H1 (cell line): ENCODE measurements at regions not wholly inside any gene's neighbourhood (a gene's known extent, or its start where the extent isn't known, plus 50 kb on each side); places are given as distances from the start of the nearest gene placed in this dataset.

Experiments used
- CTCF ChIA-PET: fragments of 300-600 bp; sonication (Branson Sonifier 250); formaldehyde crosslinking; loops from one replicate; lab custom pipeline; 2021; ENCODE audit not compliant: partially characterized antibody; lab: Charles Lee
- POLR2A ChIA-PET: fragments of 300-600 bp; sonication (Branson Sonifier 250); formaldehyde crosslinking; loops from one replicate; lab custom pipeline; 2021; ENCODE audit warnings: inconsistent platforms; ENCODE audit not compliant: partially characterized antibody; lab: Charles Lee
- DNase-seq, 2 experiments: peaks; one replicate each; pipeline versions ENCODE4 v3.0.0 to v3.0.0-alpha.2; 2010 to 2022; ENCODE audit warnings: low spot score in 2 of 2, low read depth in 1 of 2, mixed read lengths in 1 of 2
- FAIRE-seq: peaks from 2 replicates; lab custom pipeline; 2011; peaks lifted over from hg19 to GRCh38; lab: Jason Lieb, UNC
- H2AFZ ChIP-seq: 2 replicates; pipeline ENCODE4 v1.8.1; 2012; ENCODE audit warnings: low read length, inconsistent platforms
- H2AK5ac ChIP-seq: 2 replicates; pipeline ENCODE4 v1.6.1; 2013; ENCODE audit warnings: low read depth, low read length
- H2BK120ac ChIP-seq: replicated peaks from 2 replicates; pipeline ENCODE3; 2013; ENCODE audit warnings: low read depth, low read length, inconsistent platforms
- H2BK12ac ChIP-seq: 2 replicates; pipeline ENCODE4 v1.6.1; 2013; ENCODE audit warnings: low read depth, low read length
- H2BK15ac ChIP-seq: 2 replicates; pipeline ENCODE4 v1.6.1; 2013; ENCODE audit warnings: low read length
- H2BK20ac ChIP-seq: 2 replicates; pipeline ENCODE4 v1.6.1; 2013; ENCODE audit warnings: low read length
- H2BK5ac ChIP-seq: 2 replicates; pipeline ENCODE4 v1.6.1; 2013; ENCODE audit warnings: low read depth, low read length
- H3K14ac ChIP-seq: 2 replicates; pipeline ENCODE4 v1.6.1; 2013; ENCODE audit warnings: inconsistent platforms; ENCODE audit not compliant: insufficient read length
- H3K18ac ChIP-seq: 2 replicates; pipeline ENCODE4 v1.6.1; 2013; ENCODE audit warnings: low read length; ENCODE audit errors: extremely low read depth
- H3K23ac ChIP-seq: 2 replicates; pipeline ENCODE4 v1.6.1; 2013; ENCODE audit warnings: inconsistent platforms; ENCODE audit not compliant: insufficient read length
- H3K23me2 ChIP-seq: 2 replicates; pipeline ENCODE4 v1.6.1; 2013; ENCODE audit warnings: low read depth, low read length
- H3K27ac ChIP-seq: 2 replicates; pipeline ENCODE4 v1.6.1; 2011; ENCODE audit warnings: low read depth, low read length, inconsistent platforms
- H3K27me3 ChIP-seq, 4 experiments: replicated peaks in 1 of 4; 1 replicate in 1 of 4; 2 replicates in 3 of 4; pipeline versions ENCODE4 v1.6.1 to v1.8.1; 2011 to 2013; ENCODE audit warnings: low read length in 3 of 4, mild to moderate bottlenecking in 3 of 4, inconsistent platforms in 2 of 4, mixed read lengths in 2 of 4, moderate library complexity in 1 of 4; ENCODE audit not compliant: control insufficient read depth in 3 of 4, insufficient read depth in 3 of 4; ENCODE audit errors: extremely low read depth in 1 of 4
- H3K36me3 ChIP-seq, 4 experiments: 2 replicates each; pipeline versions ENCODE4 v1.6.1 to v1.8.1; 2011 to 2013; ENCODE audit warnings: mild to moderate bottlenecking in 4 of 4, low read length in 3 of 4, moderate library complexity in 2 of 4, control low read depth in 1 of 4, inconsistent platforms in 1 of 4; ENCODE audit not compliant: insufficient read depth in 4 of 4, control insufficient read depth in 2 of 4
- H3K4ac ChIP-seq: replicated peaks from 2 replicates; pipeline ENCODE3; 2013; ENCODE audit warnings: low read length, low read depth, mixed read lengths, inconsistent platforms; ENCODE audit not compliant: insufficient read length
- H3K4me1 ChIP-seq, 4 experiments: replicated peaks in 1 of 4; 1 replicate in 1 of 4; 2 replicates in 3 of 4; pipeline versions ENCODE4 v1.6.1 to v1.8.1; 2011 to 2013; ENCODE audit warnings: low read length in 3 of 4, inconsistent platforms in 2 of 4, mixed read lengths in 1 of 4; ENCODE audit not compliant: insufficient read depth in 4 of 4, control insufficient read depth in 3 of 4
- H3K4me2 ChIP-seq, 2 experiments: 2 replicates each; pipeline versions ENCODE4 v1.6.1 to v1.8.1; 2011 to 2013; ENCODE audit warnings: low read depth in 2 of 2, low read length in 2 of 2, control low read depth in 1 of 2, inconsistent platforms in 1 of 2, mild to moderate bottlenecking in 1 of 2; ENCODE audit not compliant: insufficient read depth in 1 of 2
- H3K4me3 ChIP-seq, 4 experiments: fragments of 200-600, 300-600 bp in 1 of 4; sonication (generic), shearing (Covaris generic), sonication (Bioruptor Twin) in 1 of 4; 2 replicates each; pipeline versions ENCODE4 v1.5.1 to v1.8.1; 2011 to 2016; ENCODE audit warnings: low read length in 4 of 4, low read depth in 3 of 4, control low read depth in 2 of 4, inconsistent platforms in 2 of 4, mild to moderate bottlenecking in 2 of 4, mixed read lengths in 1 of 4, moderate library complexity in 1 of 4; ENCODE audit not compliant: insufficient read depth in 2 of 4; ENCODE audit errors: extremely low read depth in 1 of 4
- H3K56ac ChIP-seq: replicated peaks from 2 replicates; pipeline ENCODE3; 2013; ENCODE audit warnings: low read depth, mild to moderate bottlenecking, mixed read lengths, low read length, inconsistent platforms; ENCODE audit not compliant: insufficient read length
- H3K79me1 ChIP-seq: 2 replicates; pipeline ENCODE4 v1.6.1; 2013; ENCODE audit warnings: low read depth, low read length, control low read depth
- H3K79me2 ChIP-seq, 2 experiments: 2 replicates each; pipeline versions ENCODE4 v1.6.1 to v1.8.1; 2012 to 2013; ENCODE audit warnings: low read length in 2 of 2, mild to moderate bottlenecking in 2 of 2, inconsistent platforms in 1 of 2; ENCODE audit not compliant: insufficient read depth in 2 of 2, control insufficient read depth in 1 of 2
- H3K9ac ChIP-seq, 4 experiments: replicated peaks in 1 of 4; 1 replicate in 1 of 4; 2 replicates in 3 of 4; pipeline versions ENCODE4 v1.6.1 to v1.8.1; 2011 to 2013; ENCODE audit warnings: low read depth in 3 of 4, low read length in 3 of 4, control low read depth in 2 of 4, mild to moderate bottlenecking in 2 of 4, moderate library complexity in 2 of 4, inconsistent platforms in 1 of 4; ENCODE audit errors: extremely low read depth in 1 of 4
- H3K9me3 ChIP-seq, 2 experiments: 2 replicates each; pipeline versions ENCODE4 v1.6.1 to v1.8.1; 2012 to 2013; ENCODE audit warnings: mild to moderate bottlenecking in 2 of 2, moderate library complexity in 2 of 2, control low read depth in 1 of 2, inconsistent platforms in 1 of 2, low read depth in 1 of 2, low read length in 1 of 2, mixed read lengths in 1 of 2; ENCODE audit not compliant: insufficient read depth in 2 of 2
- H4K20me1 ChIP-seq, 2 experiments: replicated peaks in 1 of 2; 2 replicates each; pipeline versions ENCODE3 to v1.8.1; 2011 to 2013; ENCODE audit warnings: inconsistent platforms in 2 of 2, low read length in 2 of 2, mild to moderate bottlenecking in 1 of 2; ENCODE audit not compliant: insufficient read depth in 2 of 2, control insufficient read depth in 1 of 2
- H4K5ac ChIP-seq: 2 replicates; pipeline ENCODE4 v1.6.1; 2013; ENCODE audit warnings: low read length, low read depth, mixed read lengths, inconsistent platforms; ENCODE audit not compliant: insufficient read length
- H4K8ac ChIP-seq: 2 replicates; pipeline ENCODE4 v1.8.0; 2013; ENCODE audit warnings: mild to moderate bottlenecking, moderate library complexity, low read length, inconsistent platforms; ENCODE audit not compliant: insufficient read depth; ENCODE audit errors: extremely low read depth
- H4K91ac ChIP-seq: replicated peaks from 2 replicates; pipeline ENCODE3; 2013; ENCODE audit warnings: low read length, mixed read lengths, inconsistent platforms; ENCODE audit not compliant: insufficient read length
- CBX8 ChIP-seq: fragments of 300-800, 300-1000 bp; sonication (generic); IDR thresholded peaks from 2 replicates; pipeline ENCODE4 v1.7.1; 2016; ENCODE audit warnings: low read depth, low read length, borderline replicate concordance
- HDAC2 ChIP-seq, 2 experiments: fragments of 300-600 bp in 1 of 2; sonication (generic) in 1 of 2; IDR thresholded peaks; 2 replicates each; pipeline ENCODE4 v1.6.1; 2011 to 2012; ENCODE audit warnings: low read depth in 2 of 2, low read length in 2 of 2, mild to moderate bottlenecking in 2 of 2, moderate library complexity in 2 of 2, borderline replicate concordance in 1 of 2, inconsistent platforms in 1 of 2
- POU5F1 ChIP-seq: IDR thresholded peaks from 2 replicates; pipeline ENCODE4 v1.6.1; 2011; ENCODE audit warnings: low read depth, mild to moderate bottlenecking, low read length, moderate library complexity
- SP2 ChIP-seq: IDR thresholded peaks from 2 replicates; pipeline ENCODE4 v1.6.1; 2012; ENCODE audit warnings: mild to moderate bottlenecking, low read length, inconsistent platforms
- WGBS, 2 experiments: shearing (Covaris generic) in 1 of 2; methylation state at CpG; one replicate each; pipeline versions ENCODE4 v1.1.6 to v1.1.7; 2013 to 2015; ENCODE audit warnings: low lambda C conversion rate in 2 of 2, mixed read lengths in 2 of 2, inconsistent platforms in 1 of 2, low coverage in 1 of 2, missing lambda C conversion rate in 1 of 2; ENCODE audit not compliant: insufficient replicate concordance in 2 of 2, insufficient coverage in 1 of 2, insufficient read length in 1 of 2; ENCODE audit errors: extremely low coverage in 1 of 2, missing lambda C conversion rate in 1 of 2; 5-methylcytosine and 5-hydroxymethylcytosine counted together

GRCh38 chr9:118303216-118303615 is 599.0 kb downstream of the TLR4 start:
- H3K4me1 ChIP-seq = peaks cover 0 to 3% (median 0%) of the 10 kb centered on the region in 4 experiments; a peak in 1 of 7 replicates
- FAIRE-seq = no peak
- POLR2A ChIA-PET = no interaction called here
- H3K79me1 ChIP-seq = no peaks in the 10 kb centered on the region
- H3K23ac ChIP-seq = no peak overlapping the region
- H2BK20ac ChIP-seq = no peak overlapping the region
- no peak overlapping the region for H2BK15ac ChIP-seq
- H3K27ac ChIP-seq = no peak overlapping the region
- H4K91ac ChIP-seq = no peak overlapping the region
- no peak overlapping the region for H3K4ac ChIP-seq
- H3K23me2 ChIP-seq = no peaks in the 10 kb centered on the region
- H4K20me1 ChIP-seq = no peaks in the 10 kb centered on the region
- no peak overlapping the region for H2BK12ac ChIP-seq
- H3K36me3 ChIP-seq = no peaks in the 10 kb centered on the region
- H3K79me2 ChIP-seq = no peaks in the 10 kb centered on the region
- 58% methylated on average over 3 of the region's 3 CpGs; no CpG with 5 or more reads in 1 of the 2 experiments for WGBS, 2 experiments
- no peak overlapping the region for H3K14ac ChIP-seq
- no peak overlapping the region for H2AFZ ChIP-seq
- H2AK5ac ChIP-seq = no peak overlapping the region
- no peak overlapping the region for H3K4me3 ChIP-seq
- no peak overlapping the region for H2BK5ac ChIP-seq
- CTCF ChIA-PET = no interaction called here
- no peak for TF ChIP-seq SP2
- TF ChIP-seq POU5F1 = no peak
- no peak for TF ChIP-seq HDAC2 (IDR thresholded peaks at IDR 0.05; ENCODE audit: borderline replicate concordance in 1 of 2, low read depth in 2 of 2, low read length in 2 of 2)
- TF ChIP-seq CBX8 = no peak
- TF ChIP-seq, all 59 proteins: peak for 0
- no peak overlapping the region for H4K5ac ChIP-seq
- no peak overlapping the region for H2BK120ac ChIP-seq
- H3K18ac ChIP-seq = no peak overlapping the region
- H3K27me3 ChIP-seq = no peaks in the 10 kb centered on the region
- H3K9ac ChIP-seq = no peak overlapping the region
- no peak overlapping the region for H3K4me2 ChIP-seq
- H3K9me3 ChIP-seq = no peaks in the 10 kb centered on the region
- no peak overlapping the region for H3K56ac ChIP-seq
- no peak overlapping the region for H4K8ac ChIP-seq
- no peak for DNase-seq
